ENCODE measurements at regions not wholly inside any gene's neighbourhood (a gene's known extent, or its start where the extent isn't known, plus 50 kb on each side); places are given as distances from the start of the nearest gene placed in this dataset.

DNA sequence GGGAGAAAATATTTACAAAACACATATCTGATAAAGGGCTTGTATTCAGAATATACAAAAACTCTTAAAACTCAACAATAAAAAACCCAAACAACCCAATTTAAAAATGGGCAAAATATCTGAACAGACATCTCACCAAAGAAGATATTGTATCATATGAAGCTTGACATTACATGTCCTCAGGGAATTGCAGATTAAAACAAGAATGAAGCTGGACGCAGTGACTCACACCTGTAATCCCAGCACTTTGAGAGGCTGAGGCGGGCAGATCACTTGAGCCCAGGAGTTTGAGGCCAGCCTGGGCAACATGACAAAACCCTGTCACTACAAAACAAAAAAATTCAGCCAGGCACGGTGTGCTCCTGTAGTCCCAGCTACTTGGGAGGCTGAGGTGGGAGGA lies 135.4 kb upstream of the AKIRIN2 start:
- TF ChIP-seq POLR2AphosphoS5 (IDR thresholded peaks at IDR 0.05), result no peak
- TF ChIP-seq POLR2A (IDR thresholded peaks at IDR 0.05), result no peak
